ENCODE measurements at regions not wholly inside any gene's neighbourhood (a gene's known extent, or its start where the extent isn't known, plus 50 kb on each side); places are given as distances from the start of the nearest gene placed in this dataset.

DNA sequence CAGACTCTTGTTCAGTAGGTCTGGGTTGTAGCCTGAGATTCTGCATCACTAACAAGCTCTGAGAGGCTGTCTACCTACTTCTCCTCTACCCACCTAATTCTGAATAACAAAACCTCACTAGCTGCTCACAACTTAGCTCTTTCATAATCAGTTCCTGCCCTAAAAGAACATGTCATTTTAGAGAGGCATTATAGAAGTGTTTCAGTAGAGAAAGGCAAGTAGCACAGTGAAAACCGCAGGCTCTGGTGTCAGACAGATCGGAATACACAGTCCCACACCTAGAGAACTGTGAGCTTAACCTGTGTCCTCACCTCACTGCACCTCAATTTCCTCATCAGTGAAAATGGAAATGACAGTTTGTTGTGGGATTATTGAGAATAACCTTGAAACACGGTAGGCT is 1337.6 kb upstream of the TENM4 start:
- no peak overlapping the region for H3K18ac ChIP-seq (ENCODE audit: low read depth, low read length)
- no peak overlapping the region for H3K14ac ChIP-seq (replicated peaks; ENCODE audit: low read depth, low read length)
- no peak overlapping the region for H2AFZ ChIP-seq (replicated peaks; ENCODE audit: low read length, poor library complexity)
- in situ Hi-C loops (cut with MboI; ENCODE audit: low sequenced_read_pairs) (no loop called here), intact Hi-C loops (cut with micrococcal nuclease) (no loop called here), dilution Hi-C loops (cut with HindIII; ENCODE audit: low sequenced_read_pairs, unreplicated experiment) (no loop called here)
- no peaks in the 10 kb centered on the region for H3K9me1 ChIP-seq (ENCODE audit: insufficient read depth, low read length)
- H3K4me2 ChIP-seq (ENCODE audit: low read depth, low read length): no peak overlapping the region
- H4K91ac ChIP-seq (ENCODE audit: insufficient read depth, low read depth, low read length): no peak overlapping the region
- H2BK5ac ChIP-seq (ENCODE audit: low read depth, low read length, poor library complexity, severe bottlenecking): no peak overlapping the region
- no peaks in the 10 kb centered on the region for H3K4me1 ChIP-seq (ENCODE audit: control insufficient read depth, insufficient read depth, low read length)
- H3K23ac ChIP-seq (ENCODE audit: low read depth, low read length): no peak overlapping the region
- H2AK9ac ChIP-seq (replicated peaks; ENCODE audit: low read depth, low read length, poor library complexity): no peak overlapping the region
- H3K9me3 ChIP-seq (ENCODE audit: control insufficient read depth, insufficient read depth, low read length): peaks cover 1% of the 10 kb centered on the region; the same call in 1 of the 2 replicates
- H2BK20ac ChIP-seq (ENCODE audit: low read depth, low read length): no peak overlapping the region
- ChIA-PET CTCF (no interaction called here), POLR2A (ENCODE audit: unreplicated experiment) (no interaction called here)
- no TSS peak for BruUV-seq (replicated peaks)
- no peak overlapping the region for H3K4ac ChIP-seq (ENCODE audit: low read depth, low read length)
- H3K4me3 ChIP-seq (ENCODE audit: insufficient read depth, low read depth, low read length): no peak overlapping the region
- H3K27ac ChIP-seq (ENCODE audit: insufficient read depth, low read length): no peak overlapping the region
- ATAC-seq (ENCODE audit: low read depth) (no peak), DNase-seq (no peak)
- H4K8ac ChIP-seq (ENCODE audit: low read depth in 2 of 2, low read length in 2 of 2): no peak overlapping the region
- H4K5ac ChIP-seq (ENCODE audit: low read depth, low read length): no peak overlapping the region
- no peak overlapping the region for H3K56ac ChIP-seq (ENCODE audit: extremely low read depth, insufficient read depth, low read length)
- H3K36me3 ChIP-seq (ENCODE audit: control insufficient read depth, insufficient read depth, low read length): no peaks in the 10 kb centered on the region
- no peaks in the 10 kb centered on the region for H4K20me1 ChIP-seq (ENCODE audit: insufficient read depth, low read length)
- H2AK5ac ChIP-seq (ENCODE audit: low read depth, low read length): no peak overlapping the region
- TF ChIP-seq, protein P1, sequence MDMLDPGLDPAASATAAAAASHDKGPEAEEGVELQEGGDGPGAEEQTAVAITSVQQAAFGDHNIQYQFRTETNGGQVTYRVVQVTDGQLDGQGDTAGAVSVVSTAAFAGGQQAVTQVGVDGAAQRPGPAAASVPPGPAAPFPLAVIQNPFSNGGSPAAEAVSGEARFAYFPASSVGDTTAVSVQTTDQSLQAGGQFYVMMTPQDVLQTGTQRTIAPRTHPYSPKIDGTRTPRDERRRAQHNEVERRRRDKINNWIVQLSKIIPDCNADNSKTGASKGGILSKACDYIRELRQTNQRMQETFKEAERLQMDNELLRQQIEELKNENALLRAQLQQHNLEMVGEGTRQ (IDR thresholded peaks at IDR 0.05; ENCODE audit: low read depth, low read length): no peak
- TF ChIP-seq NFE2L2 (IDR thresholded peaks at IDR 0.05; ENCODE audit: low read depth, low read length): no peak
- TF ChIP-seq MAZ (IDR thresholded peaks at IDR 0.05; ENCODE audit: borderline replicate concordance, low read depth, low read length): no peak
- TF ChIP-seq, protein P2, sequence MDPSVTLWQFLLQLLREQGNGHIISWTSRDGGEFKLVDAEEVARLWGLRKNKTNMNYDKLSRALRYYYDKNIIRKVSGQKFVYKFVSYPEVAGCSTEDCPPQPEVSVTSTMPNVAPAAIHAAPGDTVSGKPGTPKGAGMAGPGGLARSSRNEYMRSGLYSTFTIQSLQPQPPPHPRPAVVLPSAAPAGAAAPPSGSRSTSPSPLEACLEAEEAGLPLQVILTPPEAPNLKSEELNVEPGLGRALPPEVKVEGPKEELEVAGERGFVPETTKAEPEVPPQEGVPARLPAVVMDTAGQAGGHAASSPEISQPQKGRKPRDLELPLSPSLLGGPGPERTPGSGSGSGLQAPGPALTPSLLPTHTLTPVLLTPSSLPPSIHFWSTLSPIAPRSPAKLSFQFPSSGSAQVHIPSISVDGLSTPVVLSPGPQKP (IDR thresholded peaks at IDR 0.05; ENCODE audit: borderline replicate concordance, low read depth, low read length): no peak
- no peak for TF ChIP-seq BHLHE40 (IDR thresholded peaks at IDR 0.05; ENCODE audit: low read depth, low read length)
- no peak for TF ChIP-seq MXI1 (IDR thresholded peaks at IDR 0.05; ENCODE audit: borderline replicate concordance, low read depth, low read length)
- no peak for TF ChIP-seq FOS (IDR thresholded peaks at IDR 0.05; ENCODE audit: low read depth, low read length)
- TF ChIP-seq CEBPB (IDR thresholded peaks at IDR 0.05; ENCODE audit: low read depth, low read length): no peak
- no peak for TF ChIP-seq SMC3 (IDR thresholded peaks at IDR 0.05; ENCODE audit: low read depth, low read length)
- TF ChIP-seq, protein P3, sequence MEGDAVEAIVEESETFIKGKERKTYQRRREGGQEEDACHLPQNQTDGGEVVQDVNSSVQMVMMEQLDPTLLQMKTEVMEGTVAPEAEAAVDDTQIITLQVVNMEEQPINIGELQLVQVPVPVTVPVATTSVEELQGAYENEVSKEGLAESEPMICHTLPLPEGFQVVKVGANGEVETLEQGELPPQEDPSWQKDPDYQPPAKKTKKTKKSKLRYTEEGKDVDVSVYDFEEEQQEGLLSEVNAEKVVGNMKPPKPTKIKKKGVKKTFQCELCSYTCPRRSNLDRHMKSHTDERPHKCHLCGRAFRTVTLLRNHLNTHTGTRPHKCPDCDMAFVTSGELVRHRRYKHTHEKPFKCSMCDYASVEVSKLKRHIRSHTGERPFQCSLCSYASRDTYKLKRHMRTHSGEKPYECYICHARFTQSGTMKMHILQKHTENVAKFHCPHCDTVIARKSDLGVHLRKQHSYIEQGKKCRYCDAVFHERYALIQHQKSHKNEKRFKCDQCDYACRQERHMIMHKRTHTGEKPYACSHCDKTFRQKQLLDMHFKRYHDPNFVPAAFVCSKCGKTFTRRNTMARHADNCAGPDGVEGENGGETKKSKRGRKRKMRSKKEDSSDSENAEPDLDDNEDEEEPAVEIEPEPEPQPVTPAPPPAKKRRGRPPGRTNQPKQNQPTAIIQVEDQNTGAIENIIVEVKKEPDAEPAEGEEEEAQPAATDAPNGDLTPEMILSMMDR (conservative IDR thresholded peaks at IDR 0.05; ENCODE audit: low read depth, low read length): no peak
- TF ChIP-seq POLR2A (IDR thresholded peaks at IDR 0.05; ENCODE audit: low read depth, low read length): no peak
- TF ChIP-seq RCOR1 (IDR thresholded peaks at IDR 0.05; ENCODE audit: insufficient replicate concordance, low read length): no peak
- TF ChIP-seq MAFK (IDR thresholded peaks at IDR 0.05; ENCODE audit: low read depth, low read length): no peak
- TF ChIP-seq RAD21 (IDR thresholded peaks at IDR 0.05; ENCODE audit: low read length): no peak
- TF ChIP-seq RFX5 (IDR thresholded peaks at IDR 0.05; ENCODE audit: low read depth, low read length): no peak
- no peak for TF ChIP-seq CHD1 (IDR thresholded peaks at IDR 0.05; ENCODE audit: low read depth, low read length)
- no peaks in the 10 kb centered on the region for H3K79me1 ChIP-seq (ENCODE audit: low read depth in 1 of 2, low read length in 2 of 2)
- no peak overlapping the region for H2BK120ac ChIP-seq (ENCODE audit: low read depth, low read length)
- H2BK15ac ChIP-seq (ENCODE audit: low read depth, low read length): no peak overlapping the region
- H3K9ac ChIP-seq (ENCODE audit: low read depth, low read length): no peak overlapping the region
- no peaks in the 10 kb centered on the region for H3K27me3 ChIP-seq (ENCODE audit: control insufficient read depth, insufficient read depth, low read length)
- WGBS, 2 experiments (ENCODE audit: extremely low coverage in 2 of 2, insufficient read length in 1 of 2): no CpG with 5 or more reads among the region's 3 CpGs
